ENCODE measurements at regions not wholly inside any gene's neighbourhood (a gene's known extent, or its start where the extent isn't known, plus 50 kb on each side); places are given as distances from the start of the nearest gene placed in this dataset.
"Not testable (repeated sequence)": the region's sequence is repeated elsewhere in the genome, so short reads cannot be mapped to it uniquely, and the experiment has no call there.

DNA sequence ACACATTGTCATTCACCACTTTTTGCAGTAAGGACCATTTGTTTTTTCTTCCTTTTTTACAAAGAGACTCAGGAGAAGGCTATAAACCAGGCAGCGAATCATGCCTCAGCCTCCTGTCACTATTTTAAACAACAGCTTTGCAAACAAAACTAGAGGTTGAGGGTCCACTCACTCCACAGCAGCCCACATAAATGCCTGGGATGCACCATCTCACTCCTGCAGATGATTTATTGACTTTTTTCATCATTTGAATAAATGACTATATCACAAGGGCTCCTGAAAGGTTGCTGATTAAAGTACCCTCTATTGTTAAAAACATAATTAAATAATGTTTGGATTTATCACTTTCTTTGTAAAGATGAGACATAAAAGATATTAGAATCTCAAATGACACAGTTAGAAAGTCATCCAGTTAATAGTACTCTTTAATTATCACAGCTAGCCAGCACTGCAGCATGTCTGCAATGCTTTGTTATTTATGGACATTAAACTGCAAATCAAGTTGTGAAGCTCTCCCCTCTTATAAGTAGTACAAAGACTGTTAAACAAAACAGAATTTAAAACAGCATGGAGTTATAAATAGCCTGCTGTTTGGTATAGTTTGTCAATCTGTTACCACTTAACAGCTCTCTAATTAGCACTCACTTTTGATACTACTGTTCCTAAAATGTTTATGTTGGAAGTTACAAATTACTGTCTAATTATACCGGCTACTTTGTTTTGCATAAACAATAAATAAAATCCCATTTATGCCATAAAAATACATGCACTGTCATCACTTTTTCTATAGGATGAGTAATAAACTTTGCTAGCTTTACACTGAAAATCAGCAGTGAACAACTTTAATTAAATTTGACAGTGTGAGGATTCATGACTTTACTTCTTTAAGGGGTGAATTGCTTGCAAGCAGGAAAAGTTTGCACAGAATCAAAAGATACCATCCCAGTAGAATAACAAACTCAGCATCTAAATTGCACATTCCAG lies 853.2 kb downstream of the UQCRFS1 start:
- H3K4me3 ChIP-seq (ENCODE audit: low read length) = no peak overlapping the region
- no peak overlapping the region for H3K9ac ChIP-seq (ENCODE audit: low read depth, low read length)
- peaks cover 24% of the 10 kb centered on the region; the same call in 1 of the 2 replicates for H3K27me3 ChIP-seq (ENCODE audit: insufficient read depth, low read length)
- peaks cover 12% of the 10 kb centered on the region; the same call in 1 of the 2 replicates for H3K4me1 ChIP-seq (ENCODE audit: insufficient read depth, low read length)
- H3K27ac ChIP-seq (ENCODE audit: low read length) = no peak overlapping the region
- H3K36me3 ChIP-seq (ENCODE audit: insufficient read depth, low read depth, low read length) = no peaks in the 10 kb centered on the region
- no peaks in the 10 kb centered on the region for H3K9me3 ChIP-seq (ENCODE audit: insufficient read depth, low read depth, low read length)

DNA sequence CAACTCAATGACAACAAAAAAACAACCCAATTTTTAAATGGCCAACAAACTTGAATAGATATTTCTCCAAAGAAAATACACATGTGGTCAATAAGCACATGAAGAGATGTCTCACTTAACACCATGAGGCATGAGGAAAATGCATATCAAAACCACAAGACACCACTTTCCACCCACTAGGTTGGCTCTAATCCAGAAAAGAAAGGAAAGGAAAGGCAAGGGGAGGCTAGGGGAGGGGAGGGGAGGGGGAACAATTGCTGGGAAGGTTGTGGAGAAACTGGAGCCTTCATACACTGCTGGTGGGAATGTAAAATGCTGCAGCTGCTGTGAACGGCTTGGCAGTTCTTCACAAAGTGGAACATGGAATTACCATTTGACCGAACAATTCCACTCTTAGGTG lies 854.3 kb downstream of the UQCRFS1 start:
- no peak overlapping the region for H3K27ac ChIP-seq (ENCODE audit: low read length)
- H3K4me1 ChIP-seq (ENCODE audit: insufficient read depth, low read length) = peaks cover 12% of the 10 kb centered on the region; the same call in 1 of the 2 replicates
- peaks cover 24% of the 10 kb centered on the region; the same call in 1 of the 2 replicates for H3K27me3 ChIP-seq (ENCODE audit: insufficient read depth, low read length)
- H3K9ac ChIP-seq (ENCODE audit: low read depth, low read length) = no peak overlapping the region
- H3K36me3 ChIP-seq (ENCODE audit: insufficient read depth, low read depth, low read length) = no peaks in the 10 kb centered on the region
- H3K9me3 ChIP-seq (ENCODE audit: insufficient read depth, low read depth, low read length) = no peaks in the 10 kb centered on the region
- H3K4me3 ChIP-seq (ENCODE audit: low read length) = no peak overlapping the region; the same call in 1 of the 2 replicates

DNA sequence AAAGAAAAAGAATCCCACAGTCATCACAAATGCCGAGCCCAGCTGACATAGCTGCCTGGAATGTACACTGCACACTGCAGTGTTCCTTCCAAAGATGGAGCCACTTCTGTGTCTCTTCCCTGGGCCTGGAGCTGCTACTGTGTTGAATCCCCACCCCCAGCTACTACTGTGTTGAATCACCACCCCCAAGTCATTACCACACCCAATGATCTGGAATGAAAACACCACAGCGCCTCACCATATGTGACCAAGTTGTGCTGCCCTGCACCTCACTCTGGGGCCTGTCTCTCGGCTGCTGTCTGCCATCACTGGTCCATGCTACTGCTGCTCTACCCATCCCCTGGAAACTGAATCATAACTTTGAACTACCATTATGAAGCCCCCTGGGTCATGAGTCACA lies 861.2 kb downstream of the UQCRFS1 start:
- no peaks in the 10 kb centered on the region for H3K4me1 ChIP-seq (ENCODE audit: insufficient read depth, low read length)
- H3K27me3 ChIP-seq (ENCODE audit: insufficient read depth, low read length) = no peaks in the 10 kb centered on the region
- H3K9me3 ChIP-seq (ENCODE audit: insufficient read depth, low read depth, low read length) = no peaks in the 10 kb centered on the region
- no peaks in the 10 kb centered on the region for H3K36me3 ChIP-seq (ENCODE audit: insufficient read depth, low read depth, low read length)
- H3K4me3 ChIP-seq (ENCODE audit: low read length) = no peak overlapping the region
- no peak overlapping the region for H3K27ac ChIP-seq (ENCODE audit: low read length)
- no peak overlapping the region for H3K9ac ChIP-seq (ENCODE audit: low read depth, low read length)

DNA sequence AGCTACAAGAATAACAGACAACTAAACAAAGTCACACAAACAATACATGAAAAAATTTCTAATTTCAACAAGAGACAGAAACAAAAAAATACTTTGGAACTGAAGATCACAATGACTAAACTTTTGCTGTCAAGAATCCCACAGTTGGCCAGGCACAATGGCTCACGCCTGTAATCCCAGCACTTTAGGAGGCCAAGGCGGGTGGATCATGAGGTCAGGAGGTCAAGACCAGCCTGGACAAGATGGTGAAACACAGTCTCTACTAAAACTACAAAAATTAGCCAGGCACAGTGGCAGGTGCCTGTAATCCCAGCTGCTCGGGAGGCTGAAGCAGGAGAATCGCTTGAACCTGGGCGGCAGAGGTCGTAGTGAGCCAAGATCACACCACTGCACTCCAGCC lies 861.6 kb downstream of the UQCRFS1 start:
- H3K4me1 ChIP-seq (ENCODE audit: insufficient read depth, low read length); H3K27me3 ChIP-seq (ENCODE audit: insufficient read depth, low read length); H3K9me3 ChIP-seq (ENCODE audit: insufficient read depth, low read depth, low read length); H3K9ac ChIP-seq (ENCODE audit: low read depth, low read length); H3K4me3 ChIP-seq (ENCODE audit: low read length); H3K36me3 ChIP-seq (ENCODE audit: insufficient read depth, low read depth, low read length); H3K27ac ChIP-seq (ENCODE audit: low read length): not testable (repeated sequence)

DNA sequence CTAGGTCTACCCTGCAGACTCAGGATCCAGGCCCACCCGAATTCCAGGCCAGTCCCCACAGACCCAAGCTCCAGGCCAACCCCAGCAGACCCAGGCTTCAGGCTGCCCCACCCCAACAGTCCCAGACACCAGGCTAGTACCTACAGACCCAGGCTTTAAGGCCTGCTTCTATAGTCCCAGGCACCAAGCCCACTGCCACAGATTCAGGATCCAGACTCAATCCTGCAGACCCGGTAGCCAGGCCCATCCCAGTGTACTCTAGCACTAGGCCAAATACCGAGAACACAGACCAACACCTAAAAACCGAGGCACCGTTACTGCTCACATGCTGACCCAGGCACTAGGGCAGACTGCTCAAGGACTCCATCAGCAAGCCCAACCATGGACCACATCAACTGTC lies 862.3 kb downstream of the UQCRFS1 start:
- Histone ChIP-seq H3K4me3 (ENCODE audit: low read length) (no peak overlapping the region), H3K9ac (ENCODE audit: low read depth, low read length) (no peak overlapping the region), H3K4me1 (ENCODE audit: insufficient read depth, low read length) (no peaks in the 10 kb centered on the region), H3K36me3 (ENCODE audit: insufficient read depth, low read depth, low read length) (no peaks in the 10 kb centered on the region), H3K27me3 (ENCODE audit: insufficient read depth, low read length) (no peaks in the 10 kb centered on the region), H3K9me3 (ENCODE audit: insufficient read depth, low read depth, low read length) (no peaks in the 10 kb centered on the region), H3K27ac (ENCODE audit: low read length) (no peak overlapping the region)

DNA sequence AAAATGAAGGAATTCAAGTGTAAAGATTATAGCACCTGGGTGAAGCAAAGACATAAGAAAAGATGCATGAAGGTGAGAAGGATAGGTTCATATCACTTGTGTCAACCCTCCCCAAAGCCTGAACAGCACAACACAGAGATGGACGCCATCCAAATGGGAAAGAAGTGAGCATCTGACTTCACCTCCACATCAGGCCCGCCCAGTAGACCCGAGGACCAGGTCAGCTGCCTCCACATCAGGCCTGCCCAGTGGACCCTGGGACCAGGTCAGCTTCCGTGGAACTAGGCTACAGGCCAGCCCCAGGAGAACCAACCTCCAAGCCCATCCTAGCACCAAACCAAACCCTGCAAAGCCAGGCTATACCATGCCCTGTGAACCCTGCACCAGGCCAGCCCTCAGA lies 862.9 kb downstream of the UQCRFS1 start:
- no peak overlapping the region for H3K4me3 ChIP-seq (ENCODE audit: low read length)
- no peaks in the 10 kb centered on the region for H3K27me3 ChIP-seq (ENCODE audit: insufficient read depth, low read length)
- H3K9me3 ChIP-seq (ENCODE audit: insufficient read depth, low read depth, low read length) = no peaks in the 10 kb centered on the region
- no peak overlapping the region for H3K9ac ChIP-seq (ENCODE audit: low read depth, low read length)
- no peaks in the 10 kb centered on the region for H3K4me1 ChIP-seq (ENCODE audit: insufficient read depth, low read length)
- no peaks in the 10 kb centered on the region for H3K36me3 ChIP-seq (ENCODE audit: insufficient read depth, low read depth, low read length)
- no peak overlapping the region for H3K27ac ChIP-seq (ENCODE audit: low read length)

DNA sequence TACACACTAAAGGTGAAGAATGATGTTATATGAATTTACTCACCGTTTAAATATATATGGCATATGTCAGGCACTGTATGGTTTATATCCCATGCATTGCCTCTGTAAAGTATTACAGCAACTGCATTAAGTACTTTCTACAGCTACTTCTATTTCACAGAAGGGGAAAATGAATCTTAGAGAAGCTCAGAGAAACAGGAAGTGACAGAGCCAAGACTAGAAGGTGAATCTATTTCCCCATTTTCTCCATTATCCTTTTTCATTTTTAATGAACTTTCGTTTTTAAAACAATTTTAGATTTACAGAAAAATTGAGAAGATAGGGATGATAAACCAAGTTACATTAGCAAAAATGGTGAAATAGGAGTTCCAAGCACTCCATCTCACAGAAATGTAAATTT lies 863.3 kb downstream of the UQCRFS1 start:
- Histone ChIP-seq H3K27me3 (ENCODE audit: insufficient read depth, low read length) (no peaks in the 10 kb centered on the region), H3K4me3 (ENCODE audit: low read length) (no peak overlapping the region), H3K27ac (ENCODE audit: low read length) (no peak overlapping the region), H3K9me3 (ENCODE audit: insufficient read depth, low read depth, low read length) (no peaks in the 10 kb centered on the region), H3K36me3 (ENCODE audit: insufficient read depth, low read depth, low read length) (no peaks in the 10 kb centered on the region), H3K4me1 (ENCODE audit: insufficient read depth, low read length) (no peaks in the 10 kb centered on the region), H3K9ac (ENCODE audit: low read depth, low read length) (no peak overlapping the region)

DNA sequence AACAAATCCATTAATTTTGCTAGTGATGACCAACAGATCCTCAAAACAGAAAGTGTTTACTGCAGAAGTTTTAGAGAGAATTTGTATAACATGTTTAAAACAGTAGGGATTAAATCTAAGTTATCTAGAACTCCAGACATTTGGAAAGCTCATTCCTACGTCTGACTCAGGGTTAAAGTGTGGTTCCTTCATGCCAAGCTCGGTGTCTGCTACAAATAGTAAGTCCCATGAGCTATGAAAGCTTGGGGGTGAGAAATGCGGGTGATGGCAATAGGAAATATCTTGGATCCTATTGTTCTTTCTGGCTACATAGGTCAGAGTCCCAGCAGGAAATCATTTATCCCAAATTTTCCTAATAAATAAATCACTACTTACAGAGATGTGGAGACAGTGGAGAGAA lies 867.1 kb downstream of the UQCRFS1 start:
- H3K27ac ChIP-seq (ENCODE audit: low read length) = no peak overlapping the region
- no peaks in the 10 kb centered on the region for H3K36me3 ChIP-seq (ENCODE audit: insufficient read depth, low read depth, low read length)
- no peak overlapping the region for H3K4me3 ChIP-seq (ENCODE audit: low read length)
- no peaks in the 10 kb centered on the region for H3K27me3 ChIP-seq (ENCODE audit: insufficient read depth, low read length)
- H3K4me1 ChIP-seq (ENCODE audit: insufficient read depth, low read length) = no peaks in the 10 kb centered on the region
- H3K9me3 ChIP-seq (ENCODE audit: insufficient read depth, low read depth, low read length) = no peaks in the 10 kb centered on the region; the same call in 1 of the 2 replicates
- no peak overlapping the region for H3K9ac ChIP-seq (ENCODE audit: low read depth, low read length)

DNA sequence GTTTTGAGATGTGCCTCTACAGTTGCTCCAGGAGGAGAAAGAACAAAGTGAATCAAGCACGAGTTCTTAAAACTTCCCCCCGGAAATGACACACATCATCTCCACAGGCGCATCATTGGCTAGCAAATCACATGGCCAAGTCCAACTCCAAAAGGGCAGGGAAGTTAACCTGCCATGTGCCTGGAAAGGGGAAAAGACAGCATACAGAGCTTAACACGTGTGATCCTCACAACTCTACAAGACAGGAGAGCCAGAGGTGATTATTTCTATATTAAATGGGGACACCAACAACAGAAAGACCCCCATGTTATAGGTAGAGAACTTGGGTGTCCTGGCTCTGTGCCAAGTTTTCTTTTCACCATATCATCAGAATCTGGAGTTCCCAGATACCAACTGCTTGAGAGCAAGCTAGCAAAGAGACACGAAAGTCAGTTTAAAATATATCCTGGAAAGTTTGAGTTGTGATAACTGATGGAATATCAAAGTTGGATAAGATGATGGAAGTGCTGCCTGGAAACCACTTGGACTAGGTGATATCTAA lies 871.1 kb downstream of the UQCRFS1 start:
- Histone ChIP-seq H3K4me1 (ENCODE audit: insufficient read depth, low read length) (no peaks in the 10 kb centered on the region), H3K4me3 (ENCODE audit: low read length) (no peak overlapping the region), H3K27ac (ENCODE audit: low read length) (no peak overlapping the region), H3K36me3 (ENCODE audit: insufficient read depth, low read depth, low read length) (no peaks in the 10 kb centered on the region), H3K9me3 (ENCODE audit: insufficient read depth, low read depth, low read length) (peaks cover 4% of the 10 kb centered on the region; the same call in 1 of the 2 replicates), H3K27me3 (ENCODE audit: insufficient read depth, low read length) (no peaks in the 10 kb centered on the region), H3K9ac (ENCODE audit: low read depth, low read length) (no peak overlapping the region)

DNA sequence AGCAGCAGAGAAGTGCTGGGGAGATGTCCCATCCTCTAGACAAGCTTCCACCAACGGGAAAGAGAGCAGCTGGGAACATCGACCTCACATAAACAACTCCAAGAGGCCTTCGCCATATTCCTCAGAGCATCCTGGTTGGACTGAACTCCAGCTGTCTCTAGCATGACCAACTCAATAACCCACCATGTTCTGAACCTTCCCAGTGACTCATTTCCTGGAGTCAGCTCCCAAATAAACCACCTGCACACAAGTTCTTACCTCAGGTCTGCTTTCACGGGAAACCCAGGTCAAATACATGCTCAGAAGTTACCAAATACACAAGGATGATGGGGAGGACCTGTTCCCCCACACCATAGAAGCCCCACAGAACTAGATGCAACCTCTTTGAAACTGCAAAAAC lies 878.5 kb downstream of the UQCRFS1 start:
- Histone ChIP-seq H3K9ac (ENCODE audit: low read depth, low read length) (no peak overlapping the region), H3K4me3 (ENCODE audit: low read length) (no peak overlapping the region), H3K36me3 (ENCODE audit: insufficient read depth, low read depth, low read length) (no peaks in the 10 kb centered on the region), H3K27me3 (ENCODE audit: insufficient read depth, low read length) (no peaks in the 10 kb centered on the region), H3K4me1 (ENCODE audit: insufficient read depth, low read length) (no peaks in the 10 kb centered on the region), H3K9me3 (ENCODE audit: insufficient read depth, low read depth, low read length) (peaks cover 4% of the 10 kb centered on the region; the same call in 1 of the 2 replicates), H3K27ac (ENCODE audit: low read length) (no peak overlapping the region)

DNA sequence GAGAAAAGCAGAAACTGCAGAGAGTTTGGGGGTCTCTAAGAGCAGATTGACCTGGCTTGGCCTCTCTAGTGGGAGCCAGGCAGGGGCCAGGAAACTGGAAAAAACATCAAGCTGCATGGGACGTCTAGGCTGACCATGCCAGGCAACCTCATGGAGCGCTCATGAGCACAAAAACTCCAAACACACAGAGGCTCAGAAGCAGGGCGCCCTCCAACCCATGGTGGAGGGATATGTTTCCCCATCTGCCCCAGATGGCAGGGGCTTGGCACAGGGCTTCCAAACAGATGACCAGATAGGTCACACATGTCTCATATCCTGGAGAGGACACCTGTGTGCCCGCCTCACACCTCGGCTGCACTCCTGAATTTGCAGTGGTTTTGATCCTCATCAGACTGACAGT lies 879.0 kb downstream of the UQCRFS1 start:
- peaks cover 4% of the 10 kb centered on the region; the same call in 1 of the 2 replicates for H3K9me3 ChIP-seq (ENCODE audit: insufficient read depth, low read depth, low read length)
- H3K36me3 ChIP-seq (ENCODE audit: insufficient read depth, low read depth, low read length) = no peaks in the 10 kb centered on the region
- H3K9ac ChIP-seq (ENCODE audit: low read depth, low read length) = no peak overlapping the region
- no peaks in the 10 kb centered on the region for H3K27me3 ChIP-seq (ENCODE audit: insufficient read depth, low read length)
- H3K4me3 ChIP-seq (ENCODE audit: low read length) = no peak overlapping the region
- H3K4me1 ChIP-seq (ENCODE audit: insufficient read depth, low read length) = no peaks in the 10 kb centered on the region
- H3K27ac ChIP-seq (ENCODE audit: low read length) = no peak overlapping the region

DNA sequence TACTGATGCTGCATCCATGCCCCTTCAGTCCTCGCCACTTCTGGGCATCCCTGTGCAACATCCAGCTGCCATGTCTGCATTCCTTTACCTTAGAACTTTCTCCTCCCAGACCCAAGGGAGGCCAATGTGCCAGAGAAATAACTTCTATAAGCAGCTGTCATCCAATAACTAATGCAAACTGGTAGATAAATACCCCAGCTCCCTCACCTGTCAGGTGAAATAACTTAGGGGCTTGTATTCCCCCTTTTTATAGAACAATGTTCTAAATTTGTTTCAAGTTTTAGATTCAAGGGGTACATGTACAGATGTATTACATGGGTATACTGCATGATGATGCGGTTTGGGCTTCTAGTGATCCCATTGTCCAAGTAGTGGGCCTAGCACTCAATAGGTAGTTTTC lies 880.1 kb downstream of the UQCRFS1 start:
- Histone ChIP-seq H3K9me3 (ENCODE audit: insufficient read depth, low read depth, low read length) (no peaks in the 10 kb centered on the region), H3K4me3 (ENCODE audit: low read length) (no peak overlapping the region), H3K27ac (ENCODE audit: low read length) (no peak overlapping the region), H3K9ac (ENCODE audit: low read depth, low read length) (no peak overlapping the region), H3K36me3 (ENCODE audit: insufficient read depth, low read depth, low read length) (no peaks in the 10 kb centered on the region), H3K27me3 (ENCODE audit: insufficient read depth, low read length) (no peaks in the 10 kb centered on the region), H3K4me1 (ENCODE audit: insufficient read depth, low read length) (no peaks in the 10 kb centered on the region)
